CD1c-positive myeloid dendritic cell (primary cell): ENCODE measurements at regions not wholly inside any gene's neighbourhood (a gene's known extent, or its start where the extent isn't known, plus 50 kb on each side); places are given as distances from the start of the nearest gene placed in this dataset.
"Not testable (repeated sequence)": the region's sequence is repeated elsewhere in the genome, so short reads cannot be mapped to it uniquely, and the experiment has no call there.

ENCODE experiments used
- DNase-seq: peaks from one replicate; pipeline ENCODE4 v3.0.0-alpha.2; 2016; ENCODE audit errors: extremely low spot score

- no peak for DNase-seq
These were observed 514.2 kb upstream of the BCHE start for GRCh38 chr3:166351461-166351860.

DNA sequence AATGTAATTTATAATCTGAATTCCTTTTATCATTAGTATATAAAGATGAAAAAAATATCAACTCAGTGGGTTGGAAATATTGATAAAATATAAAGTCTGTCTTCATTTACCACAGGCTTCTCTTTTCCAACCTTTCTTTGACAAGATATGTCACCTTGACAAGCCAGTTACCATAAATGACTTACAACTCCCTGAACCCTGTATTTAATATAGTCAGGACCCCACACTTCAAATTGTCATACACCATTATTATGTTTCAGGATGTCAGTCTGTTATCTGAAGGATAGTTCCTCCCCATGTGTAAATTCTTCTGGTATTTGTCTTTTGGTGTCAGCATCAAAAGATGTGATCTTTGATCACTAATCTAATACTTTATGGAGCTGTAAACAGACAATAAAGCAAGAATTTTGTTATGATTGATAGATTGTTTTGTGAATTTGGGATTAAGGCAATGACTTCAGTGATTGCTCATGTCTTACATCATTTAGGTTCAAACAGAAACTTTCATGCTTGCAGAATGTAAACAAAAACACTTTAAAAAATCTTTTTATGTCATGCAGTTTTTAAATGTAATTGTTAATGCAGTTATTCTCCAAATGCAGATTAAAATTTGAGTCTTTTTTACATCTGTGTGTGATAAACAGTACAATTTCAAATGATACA lies 503.5 kb upstream of the BCHE start:
- no peak for DNase-seq

DNA sequence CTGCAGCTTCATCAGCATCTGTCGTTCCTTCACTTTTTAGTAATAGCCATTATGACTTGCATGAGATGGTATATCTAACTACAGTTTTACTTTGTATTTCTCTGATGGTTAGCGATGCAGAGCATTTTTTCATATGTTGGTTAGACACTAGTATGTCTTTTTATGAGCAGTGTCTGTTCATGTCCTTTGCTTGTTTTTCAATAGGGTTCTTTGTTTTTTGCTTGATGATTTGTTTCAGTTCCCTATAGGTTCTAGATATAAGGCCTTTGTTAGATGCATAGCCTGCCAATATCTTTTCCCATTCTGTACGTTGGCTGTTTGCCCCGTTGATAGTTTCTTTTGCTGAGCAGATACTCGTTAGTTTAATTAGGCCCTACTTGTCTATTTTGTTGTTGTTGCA lies 487.2 kb upstream of the BCHE start:
- no peak for DNase-seq

- DNase-seq = no peak
These were observed 485.2 kb upstream of the BCHE start for GRCh38 chr3:166322391-166322790.

GRCh38 chr3:166307756-166308350 lies 470.6 kb upstream of the BCHE start:
- DNase-seq = no peak

GRCh38 chr3:166304584-166304983 lies 467.4 kb upstream of the BCHE start:
- no peak for DNase-seq

- DNase-seq = no peak
These were observed 466.5 kb upstream of the BCHE start for GRCh38 chr3:166303681-166304080.

DNA sequence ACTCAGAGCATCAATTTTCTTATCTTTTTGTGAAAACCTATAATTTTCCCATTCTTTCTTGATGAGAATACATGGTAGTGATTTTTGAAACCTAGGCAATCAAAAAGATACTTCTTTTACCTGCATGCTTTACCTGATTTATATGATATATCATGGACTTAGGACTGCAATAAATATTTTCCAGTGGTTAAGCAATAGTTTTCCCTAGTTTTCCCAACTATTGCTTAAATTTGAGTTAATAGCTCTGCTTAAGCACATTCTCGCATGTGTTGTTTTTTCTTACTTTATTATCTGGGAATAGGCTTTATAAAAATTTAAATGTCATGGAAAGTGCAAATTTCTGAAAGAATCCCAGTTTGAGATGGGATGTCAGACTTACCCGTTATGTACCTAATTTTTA lies 465.1 kb upstream of the BCHE start:
- no peak for DNase-seq

- DNase-seq = no peak
These were observed 459.1 kb upstream of the BCHE start for GRCh38 chr3:166296179-166296783.

DNA sequence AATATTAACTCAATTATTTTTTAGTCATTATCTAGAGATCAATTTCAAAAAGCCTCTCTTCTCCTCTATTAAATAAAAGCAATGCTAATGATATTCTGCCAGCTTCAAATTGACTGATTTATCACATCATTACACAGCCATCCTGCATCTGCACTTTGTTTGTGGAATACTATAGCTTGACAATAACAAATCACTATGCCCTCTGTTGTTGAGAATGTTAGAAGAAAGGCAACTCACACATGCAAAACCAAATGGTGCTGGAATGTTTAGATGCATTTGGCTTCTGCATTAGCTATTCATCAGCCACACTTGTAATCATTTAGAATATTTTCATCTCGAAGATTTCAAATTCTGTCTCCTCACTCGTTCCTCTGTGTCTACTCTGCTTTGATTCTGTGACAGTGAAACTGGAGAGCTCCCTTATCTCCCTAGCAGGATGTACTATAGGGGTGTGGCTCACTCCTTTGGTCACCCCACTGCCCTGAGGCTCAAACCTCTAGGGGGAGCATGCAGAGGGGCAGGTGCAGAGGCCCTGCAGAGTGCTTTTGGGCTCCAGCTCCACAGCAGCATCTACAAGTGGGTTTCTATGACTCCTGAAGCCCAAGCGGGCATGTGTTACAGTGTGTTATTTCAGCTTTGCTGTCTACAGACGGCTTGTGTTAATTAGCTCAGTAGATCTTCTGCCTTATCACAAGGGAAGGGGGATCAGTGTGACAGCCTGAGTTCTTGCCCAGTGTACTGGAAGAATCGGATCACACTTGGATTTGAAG lies 454.1 kb upstream of the BCHE start:
- DNase-seq = no peak

- DNase-seq = no peak
These were observed 447.8 kb upstream of the BCHE start for GRCh38 chr3:166285001-166285400.

GRCh38 chr3:166283840-166284239 lies 446.6 kb upstream of the BCHE start:
- no peak for DNase-seq

DNA sequence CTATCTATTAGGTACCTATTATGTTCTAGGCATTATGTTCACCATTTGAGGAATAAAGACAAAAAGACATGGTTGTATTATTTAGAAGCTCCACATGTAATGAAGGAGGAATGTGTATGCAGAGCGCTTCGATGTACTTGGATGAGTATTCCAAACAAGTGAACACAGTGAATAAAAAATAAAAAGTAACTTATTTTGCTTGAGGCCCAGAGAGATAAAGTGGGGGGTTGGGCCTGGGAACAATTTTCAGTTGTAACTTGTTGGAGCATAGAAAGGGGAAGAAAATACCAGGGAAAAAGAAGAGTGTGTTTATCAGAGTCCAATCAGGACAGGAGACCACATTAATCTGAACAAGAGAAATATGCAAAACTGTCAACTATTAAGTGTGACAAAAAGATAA lies 445.7 kb upstream of the BCHE start:
- DNase-seq = no peak

GRCh38 chr3:166279636-166280035 lies 442.4 kb upstream of the BCHE start:
- no peak for DNase-seq

DNA sequence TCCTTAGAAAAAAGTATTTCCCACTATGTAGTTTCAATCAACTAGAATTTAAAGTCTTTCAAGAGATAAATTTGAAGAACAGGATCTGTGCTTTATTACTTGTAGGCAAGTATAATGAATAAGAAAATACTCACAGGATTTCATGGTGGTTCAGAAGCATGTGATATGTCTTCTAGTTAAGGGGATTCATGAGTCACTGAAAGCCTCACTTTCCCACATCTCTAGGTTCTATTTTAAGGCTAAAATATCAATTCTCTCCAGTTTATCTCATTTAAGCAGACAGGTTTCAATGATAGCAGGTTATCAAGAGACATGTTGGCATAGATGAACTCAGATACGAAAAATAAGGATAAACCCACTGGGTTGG lies 437.8 kb upstream of the BCHE start:
- DNase-seq = no peak

DNA sequence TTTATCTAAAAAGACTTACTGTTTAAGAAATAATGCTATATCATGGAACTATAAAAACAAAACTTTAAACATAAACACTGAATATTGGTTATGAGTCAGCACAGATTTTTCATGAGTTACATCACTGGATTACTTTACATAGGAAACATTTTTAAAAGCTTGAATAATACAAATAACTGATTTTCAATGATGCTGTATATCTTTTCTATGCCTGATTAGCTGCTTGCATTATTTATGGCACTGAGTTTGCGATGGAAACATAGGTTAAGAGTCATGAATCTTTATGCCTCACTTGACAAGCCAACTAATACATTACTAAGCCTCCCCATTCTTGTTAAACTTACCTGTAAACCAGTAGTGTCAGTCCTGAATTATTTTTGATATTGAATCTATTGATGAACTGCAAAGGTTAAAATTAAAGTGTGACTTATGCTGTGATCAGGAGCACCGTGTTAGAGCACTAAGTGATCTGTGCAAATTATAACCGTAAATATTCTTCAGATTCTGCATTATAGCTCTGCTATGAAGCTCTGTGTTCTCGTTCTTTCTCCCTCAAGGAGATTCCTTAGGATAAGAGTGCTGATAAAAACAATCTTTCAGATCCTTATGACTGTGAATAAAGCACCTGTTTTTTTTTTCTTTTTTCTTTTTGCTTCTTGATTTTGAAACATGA lies 437.3 kb upstream of the BCHE start:
- no peak for DNase-seq

DNA sequence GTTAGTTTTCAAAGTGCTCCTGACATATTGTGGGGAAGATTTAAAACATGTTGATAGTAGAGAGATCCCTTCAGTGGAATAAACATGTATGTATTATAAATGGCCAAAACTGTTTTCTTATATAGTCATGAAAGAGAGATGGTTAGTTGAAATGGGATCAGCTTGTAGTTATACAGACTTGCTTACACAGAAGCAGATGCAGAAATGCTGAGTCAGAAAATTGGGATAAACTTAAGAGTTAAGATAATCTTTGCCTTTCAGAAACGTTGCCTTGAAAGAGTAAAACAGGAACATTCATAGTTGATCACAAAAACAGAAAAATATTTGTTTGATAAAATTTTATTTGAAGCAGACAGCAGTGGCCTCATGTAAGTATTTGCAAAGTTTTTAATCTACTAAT lies 433.2 kb upstream of the BCHE start:
- DNase-seq = no peak

DNA sequence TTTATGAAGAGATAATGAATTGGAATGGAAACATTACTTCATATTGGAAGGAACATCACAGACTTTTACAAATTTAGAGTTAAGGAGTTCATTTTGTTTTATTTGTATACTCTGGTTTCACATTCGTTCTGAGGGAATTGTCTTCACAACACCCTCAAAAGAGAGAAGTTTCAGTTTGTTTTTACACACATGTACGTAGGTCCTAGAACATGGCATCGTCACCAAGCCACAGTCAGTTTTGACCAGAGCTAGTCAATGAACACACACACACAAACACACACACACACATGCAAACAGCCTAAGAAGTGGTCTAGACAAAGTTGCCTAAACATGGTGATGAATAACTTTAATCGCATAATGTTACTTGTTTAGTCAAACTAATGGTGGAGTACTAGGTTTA lies 427.9 kb upstream of the BCHE start:
- DNase-seq = no peak

- DNase-seq = no peak
These were observed 426.2 kb upstream of the BCHE start for GRCh38 chr3:166263460-166263859.

GRCh38 chr3:166258293-166258850 lies 421.1 kb upstream of the BCHE start:
- not testable (repeated sequence) for DNase-seq

DNA sequence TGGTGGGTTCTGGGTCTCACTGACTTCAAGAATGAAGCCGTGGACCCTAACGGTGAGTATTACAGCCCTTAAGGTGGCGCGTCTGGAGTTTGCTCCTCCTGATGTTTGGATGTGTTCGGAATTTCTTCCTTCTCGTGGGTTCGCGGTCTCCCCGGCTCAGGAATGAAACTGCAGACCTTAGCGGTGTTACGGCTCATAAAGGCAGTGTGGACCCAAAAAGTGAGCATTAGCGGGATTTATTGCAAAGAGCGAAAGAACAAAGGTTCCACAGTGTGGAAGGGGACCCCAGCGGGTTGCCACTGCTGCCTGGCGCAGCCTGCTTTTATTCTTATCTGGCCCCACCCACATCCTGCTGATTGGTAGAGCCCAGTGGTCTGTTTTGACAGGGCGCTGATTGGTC lies 420.5 kb upstream of the BCHE start:
- no peak for DNase-seq

GRCh38 chr3:166248784-166249183 lies 411.6 kb upstream of the BCHE start:
- DNase-seq = no peak
